T-helper 2 cell treated with Interferon-gamma antibody and Interleukin-4, amounts not matched to agents 100 ng/mL and 5 ng/mL, for 36 hours (primary cell): ENCODE measurements at regions not wholly inside any gene's neighbourhood (a gene's known extent, or its start where the extent isn't known, plus 50 kb on each side); places are given as distances from the start of the nearest gene placed in this dataset.
"Not testable (repeated sequence)": the region's sequence is repeated elsewhere in the genome, so short reads cannot be mapped to it uniquely, and the experiment has no call there.

Experiments
- intact Hi-C: fragments of 100-400 bp; cut with micrococcal nuclease; formaldehyde crosslinking; loops from one replicate; pipeline ENCODE4 v1.15.1; 2023

DNA sequence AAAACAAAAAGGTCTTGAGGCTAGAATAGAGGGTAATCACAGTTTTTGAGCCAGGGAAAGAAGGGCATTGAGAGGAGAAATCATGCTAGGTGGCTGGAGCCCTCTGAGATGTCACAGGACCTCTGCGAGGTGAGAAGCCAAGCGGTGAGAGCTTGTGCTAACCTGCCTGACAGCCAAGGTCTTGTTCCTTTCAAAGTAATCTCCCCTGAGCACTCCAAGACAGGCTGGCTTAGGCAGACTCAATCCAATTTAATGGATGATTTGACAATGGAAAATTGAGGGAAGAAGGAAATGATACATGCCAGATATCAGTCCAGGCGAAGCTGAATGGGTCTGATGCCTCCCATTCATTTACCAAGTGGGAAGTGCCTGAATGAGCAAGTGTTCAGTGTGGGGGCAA is 311.9 kb upstream of the PTBP2 start:
- intact Hi-C loops = no loop called here

DNA sequence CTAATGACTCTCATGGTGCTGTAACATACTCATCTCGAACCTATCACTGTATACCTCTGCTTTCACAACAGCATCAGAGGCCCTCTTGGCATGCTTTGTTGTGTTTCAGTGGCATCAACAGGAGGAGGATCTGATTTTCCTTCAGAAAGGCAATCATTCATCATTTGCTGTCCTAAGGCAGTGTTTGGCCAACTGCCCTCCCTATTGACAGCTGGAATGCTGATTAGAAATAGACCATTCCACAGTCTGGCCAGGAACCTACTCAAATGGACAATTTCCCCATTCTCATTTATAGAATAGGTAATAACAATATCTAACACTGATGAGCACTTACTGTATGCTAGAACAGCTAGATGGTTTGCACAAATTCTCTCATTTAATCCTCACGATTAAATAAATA is 310.6 kb upstream of the PTBP2 start:
- intact Hi-C loops = no loop called here

GRCh38 chr1:96414598-96414997 is 307.0 kb upstream of the PTBP2 start:
- intact Hi-C loops = no loop called here

DNA sequence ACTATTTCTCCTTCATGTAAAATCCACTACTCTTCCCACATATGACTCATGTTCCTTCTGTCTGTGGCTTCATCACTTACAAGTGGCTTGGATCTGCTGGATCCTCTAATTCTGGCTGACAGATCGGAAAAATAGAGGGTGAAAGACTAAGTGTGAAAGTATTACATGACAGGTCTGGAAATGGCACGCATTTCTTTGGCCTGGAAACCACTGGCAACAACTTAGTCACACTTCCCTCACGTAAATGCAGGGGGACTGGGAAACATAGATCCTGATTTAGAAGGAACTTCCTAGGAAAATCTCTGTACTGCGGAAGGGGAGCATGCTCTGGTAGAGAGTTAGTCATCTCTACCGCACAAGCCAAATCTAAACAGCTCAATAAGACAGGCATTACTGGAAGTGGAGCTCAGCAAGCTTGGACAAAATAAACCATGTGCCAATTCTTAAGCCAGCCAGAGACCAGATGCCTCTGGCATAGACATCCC is 305.4 kb upstream of the PTBP2 start:
- intact Hi-C loops = no loop called here

GRCh38 chr1:96416701-96417444 is 304.7 kb upstream of the PTBP2 start:
- intact Hi-C loops = no loop called here

- intact Hi-C loops = no loop called here
These were observed 302.6 kb upstream of the PTBP2 start for GRCh38 chr1:96418969-96419368.

DNA sequence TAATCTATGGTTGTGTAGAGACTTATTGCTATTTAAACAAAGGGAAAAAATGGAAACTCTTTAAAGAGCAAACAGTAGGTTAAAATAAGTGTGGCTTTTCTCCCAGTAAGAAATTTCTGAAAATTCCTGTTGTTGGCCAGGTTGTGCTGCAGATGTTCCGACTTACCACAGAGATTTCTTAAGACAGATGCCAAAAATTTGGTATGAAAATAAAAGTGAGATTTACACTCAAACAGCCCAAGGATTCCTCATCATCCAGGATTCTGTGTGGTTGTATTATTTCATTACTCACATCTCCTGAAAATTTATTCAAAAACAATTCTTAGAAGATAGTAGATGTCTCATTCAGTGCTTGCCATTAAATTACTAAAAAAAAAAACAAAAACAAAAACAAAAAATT is 296.7 kb upstream of the PTBP2 start:
- intact Hi-C loops = no loop called here

DNA sequence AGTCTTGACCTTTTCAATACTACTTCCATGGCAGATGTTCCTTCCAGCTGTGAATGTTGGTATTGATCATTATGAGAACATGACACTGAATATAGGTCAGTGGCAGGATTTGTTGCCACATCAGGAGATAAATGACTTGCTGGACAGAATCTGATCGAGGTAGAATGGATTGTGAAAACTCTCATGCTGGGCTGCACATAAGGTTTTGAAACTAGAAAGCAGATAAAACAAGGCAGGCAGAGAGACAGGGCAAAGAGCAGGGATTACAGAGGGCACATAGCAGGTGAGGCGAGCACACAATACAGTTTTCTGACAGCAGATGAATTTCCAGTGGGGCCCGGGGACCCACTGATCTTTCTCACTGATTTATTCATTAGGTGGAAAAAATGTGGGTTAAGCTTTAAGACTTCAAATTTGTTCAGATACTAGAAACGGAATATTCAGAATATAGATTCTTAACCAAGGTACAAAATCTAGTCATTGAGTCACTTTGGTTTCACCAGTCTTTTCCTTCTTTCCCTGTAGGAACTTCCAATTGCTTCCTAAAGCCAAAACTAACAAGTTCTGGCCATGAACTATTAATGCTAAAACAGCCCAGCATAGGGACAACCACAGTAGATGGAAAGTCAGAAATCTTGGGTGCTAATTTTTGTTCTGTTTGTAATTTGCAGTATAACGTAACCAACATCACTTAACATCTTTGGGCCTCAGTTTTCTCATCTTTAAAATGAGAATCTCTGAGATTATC is 296.0 kb upstream of the PTBP2 start:
- intact Hi-C loops = no loop called here

DNA sequence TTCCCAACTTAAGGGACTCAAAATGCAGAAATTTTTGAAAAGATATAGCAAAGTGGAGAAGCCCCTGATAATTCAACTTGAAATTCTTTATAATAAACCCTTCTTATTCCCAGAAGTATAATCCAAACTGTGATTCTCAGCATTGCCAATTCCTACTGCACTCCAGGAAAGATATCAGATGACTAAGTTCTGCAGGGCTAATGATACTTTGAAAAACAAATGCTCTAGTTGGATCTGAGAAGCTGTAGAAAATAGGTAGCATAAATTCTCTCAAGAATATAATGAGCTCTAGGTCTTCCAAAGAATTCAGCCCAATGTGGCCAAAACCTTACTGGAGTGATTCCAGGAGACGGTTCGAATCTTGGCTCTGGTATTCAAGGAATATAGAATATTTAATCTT is 294.0 kb upstream of the PTBP2 start:
- intact Hi-C loops = no loop called here

DNA sequence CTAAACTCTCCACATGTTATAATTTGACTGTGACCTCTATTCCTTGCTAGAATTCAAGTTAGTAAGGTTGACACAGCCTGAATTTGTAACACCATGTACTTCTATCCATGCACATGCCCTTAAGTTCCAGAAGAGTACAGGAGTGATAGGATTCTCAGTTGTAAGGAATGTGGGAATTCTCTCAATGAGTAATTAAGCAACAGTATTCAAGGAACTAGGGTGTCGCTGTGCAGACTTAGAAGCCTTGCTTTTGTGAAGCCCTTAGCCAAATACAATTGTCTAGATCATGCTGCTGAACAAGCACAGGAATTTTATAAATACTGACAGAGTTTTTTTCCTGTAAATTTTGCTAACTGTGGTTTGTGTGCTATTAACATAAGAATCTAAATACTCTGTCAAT is 276.3 kb upstream of the PTBP2 start:
- intact Hi-C loops = no loop called here

DNA sequence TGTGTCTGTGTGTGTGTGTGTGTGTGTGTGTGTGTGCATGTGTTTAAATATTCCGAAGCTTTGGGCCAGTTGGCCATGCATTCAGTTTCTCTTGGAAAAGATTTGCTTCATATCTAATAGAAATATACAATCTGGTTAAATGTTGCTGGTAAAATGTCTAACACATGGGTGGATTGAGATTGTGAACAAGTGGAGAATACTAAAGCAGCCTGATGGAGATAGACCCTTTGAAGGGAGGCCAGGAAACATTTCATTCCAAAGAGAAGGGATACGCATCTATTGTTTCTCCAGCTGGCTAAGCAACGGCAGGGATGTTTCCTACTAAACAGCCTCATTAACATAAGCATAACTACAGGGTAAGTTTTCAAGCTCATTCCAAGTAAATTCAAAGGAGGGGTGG is 257.5 kb upstream of the PTBP2 start:
- intact Hi-C loops = no loop called here

GRCh38 chr1:96464522-96464921 is 257.1 kb upstream of the PTBP2 start:
- intact Hi-C loops = no loop called here

DNA sequence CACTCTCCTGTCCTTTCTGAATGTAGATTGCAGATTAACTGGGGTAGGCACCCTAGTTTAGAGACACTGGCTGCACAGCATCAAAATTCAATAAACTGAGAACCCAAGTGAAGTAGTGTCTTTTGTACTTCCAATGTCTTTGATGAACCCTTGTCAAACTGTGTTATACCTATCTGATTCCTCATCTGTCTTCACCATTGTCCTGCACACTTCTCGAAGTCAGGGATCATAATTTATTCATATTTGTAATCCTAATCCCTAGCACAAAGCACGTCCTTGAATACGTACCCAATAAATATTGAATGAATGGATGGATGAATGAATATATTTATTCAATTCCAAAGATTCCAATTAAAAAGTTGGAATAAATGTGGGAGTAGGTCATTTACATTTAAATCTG is 256.6 kb upstream of the PTBP2 start:
- intact Hi-C loops = no loop called here

DNA sequence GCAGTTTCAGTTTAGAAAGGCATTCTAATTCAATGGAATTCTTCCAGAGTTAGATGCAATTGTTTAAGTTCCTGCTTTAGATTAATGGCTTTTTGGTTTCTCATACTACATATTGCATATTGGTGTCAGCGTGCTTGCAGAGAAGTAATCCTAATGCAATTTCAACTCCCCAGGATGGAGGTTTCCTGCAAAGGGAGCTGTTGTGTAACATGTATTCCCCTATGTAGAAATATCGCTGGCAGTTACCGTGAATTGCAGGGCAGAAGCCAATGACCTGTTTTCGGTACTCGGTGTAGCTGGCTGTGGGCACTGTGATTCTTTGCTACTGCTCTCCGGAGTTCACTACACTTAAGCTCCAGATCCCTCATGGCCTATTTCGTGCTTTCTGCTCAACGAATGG is 256.1 kb upstream of the PTBP2 start:
- intact Hi-C loops = no loop called here

GRCh38 chr1:96466842-96467241 is 254.7 kb upstream of the PTBP2 start:
- intact Hi-C loops = no loop called here

GRCh38 chr1:96469726-96470125 is 251.9 kb upstream of the PTBP2 start:
- intact Hi-C loops = not testable (repeated sequence)

DNA sequence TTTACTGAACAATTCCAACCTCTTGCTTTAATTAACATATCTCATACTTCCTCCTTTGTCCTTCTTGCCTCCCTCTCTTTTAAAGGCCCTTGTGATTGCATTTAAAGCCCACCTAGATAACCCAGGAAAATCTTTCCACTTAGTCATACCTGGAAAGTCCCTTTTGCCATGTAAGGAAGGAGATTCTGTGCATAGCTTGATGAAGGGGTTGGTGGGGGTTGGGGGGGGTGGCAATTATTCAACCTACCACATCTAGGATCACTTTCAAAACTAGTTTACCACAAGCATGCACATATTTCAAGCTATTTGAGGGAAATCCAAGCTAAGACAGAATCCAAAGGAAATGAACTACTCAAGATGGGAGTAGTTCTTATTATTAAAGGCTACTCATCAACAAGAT is 249.1 kb upstream of the PTBP2 start:
- intact Hi-C loops = no loop called here

- intact Hi-C loops = no loop called here
These were observed 247.7 kb upstream of the PTBP2 start for GRCh38 chr1:96473791-96474434.

- intact Hi-C loops = no loop called here
These were observed 246.4 kb upstream of the PTBP2 start for GRCh38 chr1:96474985-96475743.

DNA sequence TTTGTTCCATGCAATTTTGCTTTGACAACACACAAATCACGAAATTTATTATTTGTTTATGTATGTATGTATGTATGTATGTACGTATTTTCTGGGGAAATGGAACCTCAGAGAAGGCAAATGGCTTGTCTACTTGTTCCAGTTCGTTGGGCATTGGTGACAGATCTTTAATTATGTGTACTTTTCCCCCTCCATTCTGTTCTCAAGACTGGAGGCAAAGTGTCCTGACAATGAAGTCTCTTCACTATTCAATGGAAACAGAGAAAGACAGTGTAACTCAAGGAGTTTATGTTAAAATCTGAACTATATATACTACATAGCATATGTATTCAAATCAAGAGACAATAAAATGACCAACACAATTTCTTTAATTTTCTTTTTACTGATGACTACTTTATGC is 245.7 kb upstream of the PTBP2 start:
- intact Hi-C loops = no loop called here

DNA sequence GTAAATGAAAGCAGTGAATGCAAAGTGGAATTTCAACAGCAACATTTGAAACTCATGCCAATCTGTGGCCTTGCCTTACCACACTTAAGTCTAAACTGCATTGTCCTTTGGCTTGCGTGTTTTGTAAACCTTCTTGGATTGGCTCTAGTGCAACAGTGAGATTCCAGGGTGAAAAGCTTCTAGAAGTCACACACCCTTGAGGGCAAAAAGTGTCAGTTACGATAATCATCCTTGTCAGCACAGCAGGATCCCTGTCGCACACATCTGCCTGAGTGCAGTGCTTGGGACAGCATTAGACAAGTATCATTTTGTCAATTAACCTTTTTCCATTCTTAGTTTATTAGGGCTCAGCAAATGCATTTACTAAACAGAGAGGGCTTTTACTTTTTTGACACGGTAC is 243.4 kb upstream of the PTBP2 start:
- intact Hi-C loops = no loop called here

- intact Hi-C loops = no loop called here
These were observed 240.2 kb upstream of the PTBP2 start for GRCh38 chr1:96481409-96481808.
